ENCODE measurements at regions not wholly inside any gene's neighbourhood (a gene's known extent, or its start where the extent isn't known, plus 50 kb on each side); places are given as distances from the start of the nearest gene placed in this dataset.

GRCh38 chr12:61750604-61751003 lies 509.6 kb upstream of the USP15 start:
- no peak for DNase-seq
- intact Hi-C loops (cut with DNase I), result no loop called here
- WGBS, 2 donors, result 60 to 67% methylated on average over 1 of the region's 1 CpG
- no peaks in the 10 kb centered on the region for H3K9me3 ChIP-seq
- no peak for TF ChIP-seq CTCF (IDR thresholded peaks at IDR 0.05)
- no peak for TF ChIP-seq POLR2A (IDR thresholded peaks at IDR 0.05)
- H3K27ac ChIP-seq, result no peak overlapping the region
- H3K4me1 ChIP-seq, result no peaks in the 10 kb centered on the region
- H3K27me3 ChIP-seq, result no peaks in the 10 kb centered on the region
- no peak overlapping the region for H3K4me3 ChIP-seq
- no peaks in the 10 kb centered on the region for H3K36me3 ChIP-seq

DNA sequence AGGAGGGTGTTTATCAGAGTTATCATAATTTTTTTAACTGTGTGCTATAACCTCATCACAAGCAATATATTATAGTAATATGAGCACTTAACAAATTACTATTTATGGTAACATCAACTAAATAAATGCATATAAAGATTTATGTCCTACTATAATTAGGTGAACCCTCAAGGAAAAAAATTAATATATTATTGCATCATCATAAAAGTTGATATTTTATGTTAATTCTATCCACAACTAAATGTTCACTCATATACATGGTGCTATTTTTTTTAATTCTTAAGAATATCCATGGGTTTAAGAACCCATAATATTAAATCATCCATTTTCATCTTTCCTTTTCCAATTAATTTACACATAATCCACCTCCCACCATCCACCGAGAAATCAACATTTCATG lies 506.0 kb upstream of the USP15 start:
- no peak overlapping the region for H3K4me3 ChIP-seq
- no peaks in the 10 kb centered on the region for H3K27me3 ChIP-seq
- no peak for DNase-seq
- no peak overlapping the region for H3K27ac ChIP-seq
- no peaks in the 10 kb centered on the region for H3K36me3 ChIP-seq
- WGBS, 2 donors, result 89% methylated on average over 1 of the region's 1 CpG
- no peaks in the 10 kb centered on the region for H3K9me3 ChIP-seq
- TF ChIP-seq POLR2A (IDR thresholded peaks at IDR 0.05) (no peak), CTCF (IDR thresholded peaks at IDR 0.05) (no peak)
- H3K4me1 ChIP-seq, result no peaks in the 10 kb centered on the region
- intact Hi-C loops (cut with DNase I), result no loop called here

- no peaks in the 10 kb centered on the region for H3K4me1 ChIP-seq
- H3K36me3 ChIP-seq, result no peaks in the 10 kb centered on the region
- intact Hi-C loops (cut with DNase I), result no loop called here
- 49 to 51% methylated on average over 5 of the region's 5 CpGs for WGBS, 2 donors
- DNase-seq, result no peak
- no peak overlapping the region for H3K27ac ChIP-seq
- no peaks in the 10 kb centered on the region for H3K9me3 ChIP-seq
- no peak overlapping the region for H3K4me3 ChIP-seq
- no peak for TF ChIP-seq CTCF (IDR thresholded peaks at IDR 0.05)
- H3K27me3 ChIP-seq, result no peaks in the 10 kb centered on the region
Measured at GRCh38 chr12:61757831-61758505, 502.2 kb upstream of the USP15 start.

DNA sequence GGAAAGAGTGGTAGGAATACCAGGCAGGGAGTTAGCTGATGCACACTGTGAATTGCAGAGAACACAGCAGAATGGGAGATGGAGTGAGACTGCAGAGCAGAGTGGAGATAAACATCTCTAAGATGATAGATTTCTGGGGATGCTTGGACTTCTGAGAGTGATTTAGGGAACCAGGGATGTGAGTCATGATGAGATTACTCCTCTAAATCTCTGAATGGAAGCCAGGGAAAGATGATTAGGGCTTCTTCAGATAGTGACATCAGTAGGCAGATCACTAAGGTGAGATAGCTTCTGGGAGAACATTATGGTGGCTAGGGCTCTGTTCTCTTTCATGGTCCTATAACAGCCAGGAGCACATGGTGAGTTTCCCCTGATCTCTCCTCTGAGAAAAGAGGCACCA lies 501.5 kb upstream of the USP15 start:
- Histone ChIP-seq H3K9me3 (no peaks in the 10 kb centered on the region), H3K4me3 (no peak overlapping the region), H3K4me1 (no peaks in the 10 kb centered on the region), H3K36me3 (no peaks in the 10 kb centered on the region), H3K27ac (no peak overlapping the region), H3K27me3 (no peaks in the 10 kb centered on the region)
- DNase-seq, result no peak
- TF ChIP-seq POLR2A (IDR thresholded peaks at IDR 0.05) (no peak), CTCF (IDR thresholded peaks at IDR 0.05) (no peak)
- intact Hi-C loops (cut with DNase I), result no loop called here

- H3K9me3 ChIP-seq, result no peaks in the 10 kb centered on the region
- WGBS, 2 donors, result 56 to 57% methylated on average over 1 of the region's 1 CpG
- TF ChIP-seq CTCF (IDR thresholded peaks at IDR 0.05), result no peak
- TF ChIP-seq POLR2A (IDR thresholded peaks at IDR 0.05), result no peak
- H3K4me1 ChIP-seq, result no peaks in the 10 kb centered on the region
- no peaks in the 10 kb centered on the region for H3K27me3 ChIP-seq
- no peak for DNase-seq
- intact Hi-C loops (cut with DNase I), result no loop called here
- H3K36me3 ChIP-seq, result no peaks in the 10 kb centered on the region
- no peak overlapping the region for H3K4me3 ChIP-seq
- no peak overlapping the region for H3K27ac ChIP-seq
Measured at GRCh38 chr12:61765926-61766325, 494.3 kb upstream of the USP15 start.
